ENCODE measurements at regions not wholly inside any gene's neighbourhood (a gene's known extent, or its start where the extent isn't known, plus 50 kb on each side); places are given as distances from the start of the nearest gene placed in this dataset.

DNA sequence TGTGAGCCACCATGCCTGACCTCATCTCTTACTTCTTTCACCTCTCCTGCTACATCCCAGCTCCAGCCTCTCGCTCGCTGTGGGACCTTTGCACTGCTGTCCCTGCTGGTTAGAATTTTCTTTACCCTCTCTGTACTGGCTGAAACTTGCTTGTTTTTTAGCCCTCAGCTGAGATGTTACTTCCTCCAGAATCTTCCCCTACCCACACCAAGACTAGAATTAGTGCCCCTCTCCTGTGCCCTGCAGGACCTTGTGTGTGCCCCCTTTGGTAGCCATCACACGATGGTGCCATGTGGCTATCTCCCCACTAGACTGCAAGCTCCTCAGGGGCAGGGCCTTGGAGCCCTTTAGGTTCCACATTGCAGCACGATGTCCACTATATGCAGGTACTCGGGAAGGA, 84.1 kb downstream of the AIPL1 start:
- Mint-ChIP-seq H3K27me3 (ENCODE audit: low read depth, unreplicated experiment) (peaks cover 46% of the 10 kb centered on the region), H3K27ac (ENCODE audit: unreplicated experiment) (no peak overlapping the region), H3K4me3 (ENCODE audit: unreplicated experiment) (no peak overlapping the region), H3K36me3 (ENCODE audit: low read depth, unreplicated experiment) (no peaks in the 10 kb centered on the region), H3K9me3 (ENCODE audit: unreplicated experiment) (peaks cover 2% of the 10 kb centered on the region), H3K4me1 (ENCODE audit: low read depth, unreplicated experiment) (no peaks in the 10 kb centered on the region)
- no peaks in the 10 kb centered on the region for H3K36me3 ChIP-seq (ENCODE audit: insufficient read depth, low read length)
- H3K79me2 ChIP-seq (ENCODE audit: insufficient read depth, low read length): no peaks in the 10 kb centered on the region
- H4K20me1 ChIP-seq (ENCODE audit: insufficient read depth, low read length): no peaks in the 10 kb centered on the region
- H3K4me3 ChIP-seq (ENCODE audit: insufficient read depth, low read depth, low read length): no peak overlapping the region
- no peak overlapping the region for H3K27ac ChIP-seq (ENCODE audit: low read depth, low read length)
- H2AFZ ChIP-seq (ENCODE audit: low read depth, low read length): no peak overlapping the region
- TF ChIP-seq, protein P1, sequence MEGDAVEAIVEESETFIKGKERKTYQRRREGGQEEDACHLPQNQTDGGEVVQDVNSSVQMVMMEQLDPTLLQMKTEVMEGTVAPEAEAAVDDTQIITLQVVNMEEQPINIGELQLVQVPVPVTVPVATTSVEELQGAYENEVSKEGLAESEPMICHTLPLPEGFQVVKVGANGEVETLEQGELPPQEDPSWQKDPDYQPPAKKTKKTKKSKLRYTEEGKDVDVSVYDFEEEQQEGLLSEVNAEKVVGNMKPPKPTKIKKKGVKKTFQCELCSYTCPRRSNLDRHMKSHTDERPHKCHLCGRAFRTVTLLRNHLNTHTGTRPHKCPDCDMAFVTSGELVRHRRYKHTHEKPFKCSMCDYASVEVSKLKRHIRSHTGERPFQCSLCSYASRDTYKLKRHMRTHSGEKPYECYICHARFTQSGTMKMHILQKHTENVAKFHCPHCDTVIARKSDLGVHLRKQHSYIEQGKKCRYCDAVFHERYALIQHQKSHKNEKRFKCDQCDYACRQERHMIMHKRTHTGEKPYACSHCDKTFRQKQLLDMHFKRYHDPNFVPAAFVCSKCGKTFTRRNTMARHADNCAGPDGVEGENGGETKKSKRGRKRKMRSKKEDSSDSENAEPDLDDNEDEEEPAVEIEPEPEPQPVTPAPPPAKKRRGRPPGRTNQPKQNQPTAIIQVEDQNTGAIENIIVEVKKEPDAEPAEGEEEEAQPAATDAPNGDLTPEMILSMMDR (IDR thresholded peaks at IDR 0.05; ENCODE audit: insufficient read depth, low read depth, low read length): no peak
- no peak for TF ChIP-seq EZH2 (IDR thresholded peaks at IDR 0.05; ENCODE audit: insufficient read depth, low read length)
- no peaks in the 10 kb centered on the region for H3K27me3 ChIP-seq (ENCODE audit: insufficient read depth, low read length)
- no peak for FAIRE-seq
- no peaks in the 10 kb centered on the region for H3K4me1 ChIP-seq (ENCODE audit: insufficient read depth, low read length)
- H3K9ac ChIP-seq (ENCODE audit: low read length): no peak overlapping the region
- no peak overlapping the region for H3K4me2 ChIP-seq (ENCODE audit: low read length)
- peaks cover 2% of the 10 kb centered on the region for H3K9me3 ChIP-seq (ENCODE audit: insufficient read depth, low read depth, low read length)
- DNase-seq (ENCODE audit: low read depth): no peak

- no peak overlapping the region for H3K27ac ChIP-seq (ENCODE audit: low read depth, low read length)
- no peak overlapping the region for H3K27ac Mint-ChIP-seq (ENCODE audit: unreplicated experiment)
- H3K36me3 ChIP-seq (ENCODE audit: insufficient read depth, low read length): no peaks in the 10 kb centered on the region
- H3K4me2 ChIP-seq (ENCODE audit: low read length): no peak overlapping the region
- TF ChIP-seq, protein P1 (IDR thresholded peaks at IDR 0.05; ENCODE audit: insufficient read depth, low read depth, low read length): no peak
- TF ChIP-seq EZH2 (IDR thresholded peaks at IDR 0.05; ENCODE audit: insufficient read depth, low read length): no peak
- H3K4me1 ChIP-seq (ENCODE audit: insufficient read depth, low read length): no peaks in the 10 kb centered on the region
- H3K79me2 ChIP-seq (ENCODE audit: insufficient read depth, low read length): no peaks in the 10 kb centered on the region
- H4K20me1 ChIP-seq (ENCODE audit: insufficient read depth, low read length): no peaks in the 10 kb centered on the region
- H3K9me3 Mint-ChIP-seq (ENCODE audit: unreplicated experiment): peaks cover 2% of the 10 kb centered on the region
- no peak overlapping the region for H3K4me3 Mint-ChIP-seq (ENCODE audit: unreplicated experiment)
- H3K4me1 Mint-ChIP-seq (ENCODE audit: low read depth, unreplicated experiment): no peaks in the 10 kb centered on the region
- peaks cover 48% of the 10 kb centered on the region for H3K27me3 Mint-ChIP-seq (ENCODE audit: low read depth, unreplicated experiment)
- no peaks in the 10 kb centered on the region for H3K36me3 Mint-ChIP-seq (ENCODE audit: low read depth, unreplicated experiment)
- H2AFZ ChIP-seq (ENCODE audit: low read depth, low read length): no peak overlapping the region
- H3K9ac ChIP-seq (ENCODE audit: low read length): no peak overlapping the region
- peaks cover 2% of the 10 kb centered on the region for H3K9me3 ChIP-seq (ENCODE audit: insufficient read depth, low read depth, low read length)
- H3K27me3 ChIP-seq (ENCODE audit: insufficient read depth, low read length): no peaks in the 10 kb centered on the region
- H3K4me3 ChIP-seq (ENCODE audit: insufficient read depth, low read depth, low read length): no peak overlapping the region
- FAIRE-seq (no peak), DNase-seq (ENCODE audit: low read depth) (no peak)
These were observed 86.0 kb downstream of the AIPL1 start for GRCh38 chr17:6348891-6349290.

GRCh38 chr17:6347776-6348175, 87.1 kb downstream of the AIPL1 start:
- no peaks in the 10 kb centered on the region for H3K79me2 ChIP-seq (ENCODE audit: insufficient read depth, low read length)
- H3K9me3 Mint-ChIP-seq (ENCODE audit: unreplicated experiment): peaks cover 2% of the 10 kb centered on the region
- no peaks in the 10 kb centered on the region for H4K20me1 ChIP-seq (ENCODE audit: insufficient read depth, low read length)
- H3K9ac ChIP-seq (ENCODE audit: low read length): no peak overlapping the region
- no peaks in the 10 kb centered on the region for H3K36me3 ChIP-seq (ENCODE audit: insufficient read depth, low read length)
- no peaks in the 10 kb centered on the region for H3K9me3 ChIP-seq (ENCODE audit: insufficient read depth, low read depth, low read length)
- no peak overlapping the region for H3K4me3 ChIP-seq (ENCODE audit: insufficient read depth, low read depth, low read length)
- no peaks in the 10 kb centered on the region for H3K36me3 Mint-ChIP-seq (ENCODE audit: low read depth, unreplicated experiment)
- H3K27ac Mint-ChIP-seq (ENCODE audit: unreplicated experiment): no peak overlapping the region
- TF ChIP-seq, protein P1 (IDR thresholded peaks at IDR 0.05; ENCODE audit: insufficient read depth, low read depth, low read length): no peak
- no peak for TF ChIP-seq EZH2 (IDR thresholded peaks at IDR 0.05; ENCODE audit: insufficient read depth, low read length)
- H3K4me1 ChIP-seq (ENCODE audit: insufficient read depth, low read length): no peaks in the 10 kb centered on the region
- no peak overlapping the region for H3K27ac ChIP-seq (ENCODE audit: low read depth, low read length)
- H3K27me3 ChIP-seq (ENCODE audit: insufficient read depth, low read length): no peaks in the 10 kb centered on the region
- H3K4me3 Mint-ChIP-seq (ENCODE audit: unreplicated experiment): no peak overlapping the region
- no peaks in the 10 kb centered on the region for H3K4me1 Mint-ChIP-seq (ENCODE audit: low read depth, unreplicated experiment)
- DNase-seq (ENCODE audit: low read depth): no peak
- no peak overlapping the region for H2AFZ ChIP-seq (ENCODE audit: low read depth, low read length)
- no peak for FAIRE-seq
- H3K27me3 Mint-ChIP-seq (ENCODE audit: low read depth, unreplicated experiment): peaks cover 43% of the 10 kb centered on the region
- no peak overlapping the region for H3K4me2 ChIP-seq (ENCODE audit: low read length)
